Activated T-cell treated with anti-CD3 and anti-CD28 coated beads, Interleukin-2, amount 50 U/mL, for 4 hours (primary cell): ENCODE measurements at regions not wholly inside any gene's neighbourhood (a gene's known extent, or its start where the extent isn't known, plus 50 kb on each side); places are given as distances from the start of the nearest gene placed in this dataset.

Experiments
- ATAC-seq, 2 donors: fragments of 200-7000 bp; cut with Tn5 transposase; one replicate each; pipeline ENCODE4 v1.10.0; 2021
- DNase-seq: peaks from one replicate; pipeline ENCODE4 v3.0.0-alpha.2; 2020
- H3K27me3 Mint-ChIP-seq: one replicate; pipeline ENCODE4 v1.8.0; 2021; ENCODE audit warnings: low read depth, mixed read lengths
- H3K36me3 Mint-ChIP-seq: one replicate; pipeline ENCODE4 v1.8.0; 2022; ENCODE audit warnings: mixed read lengths; ENCODE audit not compliant: insufficient read depth
- H3K4me1 Mint-ChIP-seq: one replicate; pipeline ENCODE4 v1.8.0; 2021; ENCODE audit warnings: low read depth, mixed read lengths
- H3K4me3 Mint-ChIP-seq: one replicate; pipeline ENCODE4 v1.8.0; 2021; ENCODE audit warnings: mild to moderate bottlenecking, moderate library complexity, mixed read lengths
- H3K9me3 Mint-ChIP-seq: one replicate; pipeline ENCODE4 v1.8.0; 2021; ENCODE audit warnings: mixed read lengths

GRCh38 chr3:194001728-194002459 is 134.1 kb upstream of the HES1 start:
- no peaks in the 10 kb centered on the region for H3K36me3 Mint-ChIP-seq
- DNase-seq (no peak), ATAC-seq (no peak)
- H3K4me3 Mint-ChIP-seq, result no peak overlapping the region
- H3K9me3 Mint-ChIP-seq, result no peaks in the 10 kb centered on the region
- peaks cover 49% of the 10 kb centered on the region for H3K27me3 Mint-ChIP-seq
- H3K4me1 Mint-ChIP-seq, result peaks cover 8% of the 10 kb centered on the region

- H3K36me3 Mint-ChIP-seq, result no peaks in the 10 kb centered on the region
- H3K9me3 Mint-ChIP-seq, result no peaks in the 10 kb centered on the region
- DNase-seq (no peak), ATAC-seq (peak; percentile 72 to 82)
- H3K4me1 Mint-ChIP-seq, result peaks cover 8% of the 10 kb centered on the region
- peaks cover 46% of the 10 kb centered on the region for H3K27me3 Mint-ChIP-seq
- peak overlapping the region; percentile 21 for H3K4me3 Mint-ChIP-seq
Measured at GRCh38 chr3:194003114-194004057, 132.6 kb upstream of the HES1 start.

- Mint-ChIP-seq H3K9me3 (no peaks in the 10 kb centered on the region), H3K4me3 (no peak overlapping the region), H3K36me3 (no peaks in the 10 kb centered on the region), H3K4me1 (peaks cover 8% of the 10 kb centered on the region), H3K27me3 (peaks cover 39% of the 10 kb centered on the region)
- DNase-seq, result no peak
- no peak for ATAC-seq
Measured at GRCh38 chr3:194005930-194006501, 129.9 kb upstream of the HES1 start.

- Mint-ChIP-seq H3K36me3 (no peaks in the 10 kb centered on the region), H3K27me3 (peaks cover 26% of the 10 kb centered on the region), H3K9me3 (no peaks in the 10 kb centered on the region), H3K4me3 (no peak overlapping the region), H3K4me1 (peaks cover 6% of the 10 kb centered on the region)
- DNase-seq (no peak), ATAC-seq (no peak)
Measured at GRCh38 chr3:194007592-194008337, 128.2 kb upstream of the HES1 start.

GRCh38 chr3:194009019-194009418 is 126.9 kb upstream of the HES1 start:
- Mint-ChIP-seq H3K9me3 (no peaks in the 10 kb centered on the region), H3K4me1 (no peaks in the 10 kb centered on the region), H3K4me3 (no peak overlapping the region), H3K27me3 (peaks cover 18% of the 10 kb centered on the region), H3K36me3 (no peaks in the 10 kb centered on the region)
- ATAC-seq (no peak), DNase-seq (no peak)

GRCh38 chr3:194009892-194010533 is 125.9 kb upstream of the HES1 start:
- ATAC-seq (no peak), DNase-seq (no peak)
- Mint-ChIP-seq H3K4me1 (no peaks in the 10 kb centered on the region), H3K9me3 (no peaks in the 10 kb centered on the region), H3K4me3 (no peak overlapping the region), H3K36me3 (no peaks in the 10 kb centered on the region), H3K27me3 (peaks cover 9% of the 10 kb centered on the region)

GRCh38 chr3:194011807-194012206 is 124.1 kb upstream of the HES1 start:
- Mint-ChIP-seq H3K4me1 (no peaks in the 10 kb centered on the region), H3K4me3 (no peak overlapping the region), H3K9me3 (no peaks in the 10 kb centered on the region), H3K36me3 (no peaks in the 10 kb centered on the region), H3K27me3 (peaks cover 5% of the 10 kb centered on the region)
- DNase-seq, result no peak
- no peak for ATAC-seq

GRCh38 chr3:194013928-194014327 is 122.0 kb upstream of the HES1 start:
- Mint-ChIP-seq H3K4me1 (no peaks in the 10 kb centered on the region), H3K36me3 (no peaks in the 10 kb centered on the region), H3K27me3 (no peaks in the 10 kb centered on the region), H3K4me3 (no peak overlapping the region), H3K9me3 (no peaks in the 10 kb centered on the region)
- ATAC-seq, result no peak
- DNase-seq, result no peak

GRCh38 chr3:194014756-194015155 is 121.2 kb upstream of the HES1 start:
- Mint-ChIP-seq H3K4me1 (no peaks in the 10 kb centered on the region), H3K4me3 (no peak overlapping the region), H3K27me3 (no peaks in the 10 kb centered on the region), H3K36me3 (no peaks in the 10 kb centered on the region), H3K9me3 (no peaks in the 10 kb centered on the region)
- DNase-seq, result no peak
- no peak for ATAC-seq

GRCh38 chr3:194019398-194020165 is 116.4 kb upstream of the HES1 start:
- no peak for ATAC-seq
- no peaks in the 10 kb centered on the region for H3K9me3 Mint-ChIP-seq
- no peaks in the 10 kb centered on the region for H3K27me3 Mint-ChIP-seq
- no peaks in the 10 kb centered on the region for H3K36me3 Mint-ChIP-seq
- H3K4me3 Mint-ChIP-seq, result no peak overlapping the region
- peaks cover 3% of the 10 kb centered on the region for H3K4me1 Mint-ChIP-seq
- DNase-seq, result no peak

- no peaks in the 10 kb centered on the region for H3K36me3 Mint-ChIP-seq
- no peak overlapping the region for H3K4me3 Mint-ChIP-seq
- H3K4me1 Mint-ChIP-seq, result peaks cover 7% of the 10 kb centered on the region
- no peaks in the 10 kb centered on the region for H3K27me3 Mint-ChIP-seq
- no peaks in the 10 kb centered on the region for H3K9me3 Mint-ChIP-seq
- DNase-seq, result no peak
- ATAC-seq, result no peak
Measured at GRCh38 chr3:194022052-194022451, 113.9 kb upstream of the HES1 start.

GRCh38 chr3:194022816-194023215 is 113.1 kb upstream of the HES1 start:
- H3K9me3 Mint-ChIP-seq, result no peaks in the 10 kb centered on the region
- H3K36me3 Mint-ChIP-seq, result no peaks in the 10 kb centered on the region
- peaks cover 7% of the 10 kb centered on the region for H3K4me1 Mint-ChIP-seq
- ATAC-seq (no peak), DNase-seq (no peak)
- H3K4me3 Mint-ChIP-seq, result no peak overlapping the region
- no peaks in the 10 kb centered on the region for H3K27me3 Mint-ChIP-seq
